HG02588 (cell line): ENCODE measurements at regions not wholly inside any gene's neighbourhood (a gene's known extent, or its start where the extent isn't known, plus 50 kb on each side); places are given as distances from the start of the nearest gene placed in this dataset.

Source experiments
- ATAC-seq: cut with Tn5 transposase; IDR thresholded peaks from one replicate; pipeline ENCODE4 v1.9.1; 2021; ENCODE audit warnings: mild to moderate bottlenecking, moderate library complexity; ENCODE audit not compliant: unreplicated experiment

GRCh38 chr2:111219285-111219684, 98.6 kb downstream of the BCL2L11 start:
- peak; percentile 92 for ATAC-seq

- no peak for ATAC-seq
Measured at GRCh38 chr2:111219734-111220505, 99.2 kb downstream of the BCL2L11 start.

DNA sequence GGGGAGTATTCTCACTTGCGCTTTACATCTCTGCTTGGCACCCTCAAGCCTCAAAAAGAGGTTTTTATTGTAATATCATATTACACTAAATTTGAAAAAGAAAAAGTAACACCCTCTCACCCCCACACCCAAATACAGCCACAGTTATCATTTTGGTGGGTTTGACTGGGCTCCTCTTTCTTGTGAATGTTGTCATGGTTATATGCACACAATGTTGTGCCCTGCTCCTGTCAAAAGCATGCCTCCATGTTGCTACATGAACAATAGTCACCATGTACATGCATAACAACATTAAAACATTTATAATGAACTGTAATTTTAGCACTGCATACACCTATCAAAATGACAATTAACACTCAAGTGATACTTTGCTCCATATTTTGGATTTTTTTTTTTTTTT, 100.2 kb downstream of the BCL2L11 start:
- ATAC-seq: no peak

DNA sequence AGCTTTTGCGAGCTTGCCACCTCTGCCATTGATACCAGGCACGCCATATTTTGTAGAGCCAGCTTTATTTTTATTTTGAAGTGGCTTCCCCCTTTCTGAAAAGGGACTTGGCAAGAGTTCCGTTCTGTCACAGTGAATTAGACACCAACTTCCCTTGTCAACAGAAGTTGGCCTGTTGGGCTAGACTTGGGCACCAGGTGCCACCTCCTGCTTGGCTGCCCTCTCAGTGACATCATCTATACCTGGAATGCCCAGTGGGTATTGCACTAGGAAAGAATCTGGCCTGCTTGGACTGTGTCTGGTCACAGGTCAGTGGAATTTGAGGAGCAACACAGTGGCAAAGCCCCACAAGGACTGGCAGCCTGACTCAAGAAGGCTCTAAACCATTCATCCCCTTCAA, 101.0 kb downstream of the BCL2L11 start:
- no peak for ATAC-seq

- no peak for ATAC-seq
Measured at GRCh38 chr2:111222204-111222866, 101.6 kb downstream of the BCL2L11 start.

DNA sequence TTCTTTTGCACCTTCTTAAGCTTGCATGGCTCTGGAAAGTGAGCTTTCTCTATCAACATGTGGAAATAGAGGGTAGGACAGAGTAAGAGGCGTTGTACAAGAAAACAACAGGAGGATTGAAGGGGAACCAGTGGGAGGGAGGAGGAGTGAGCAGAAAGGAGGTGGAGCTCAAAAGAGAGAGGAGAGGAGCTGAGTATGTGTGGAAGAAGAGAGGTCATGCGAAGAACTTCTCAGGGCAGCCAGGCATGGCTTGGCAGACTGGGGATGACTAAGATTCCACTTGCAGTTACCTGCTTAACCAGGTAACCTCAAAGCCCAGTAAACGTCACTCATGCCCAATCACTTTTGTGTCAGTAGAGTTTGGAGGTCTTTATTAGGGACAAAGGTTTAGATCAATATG, 105.1 kb downstream of the BCL2L11 start:
- no peak for ATAC-seq

DNA sequence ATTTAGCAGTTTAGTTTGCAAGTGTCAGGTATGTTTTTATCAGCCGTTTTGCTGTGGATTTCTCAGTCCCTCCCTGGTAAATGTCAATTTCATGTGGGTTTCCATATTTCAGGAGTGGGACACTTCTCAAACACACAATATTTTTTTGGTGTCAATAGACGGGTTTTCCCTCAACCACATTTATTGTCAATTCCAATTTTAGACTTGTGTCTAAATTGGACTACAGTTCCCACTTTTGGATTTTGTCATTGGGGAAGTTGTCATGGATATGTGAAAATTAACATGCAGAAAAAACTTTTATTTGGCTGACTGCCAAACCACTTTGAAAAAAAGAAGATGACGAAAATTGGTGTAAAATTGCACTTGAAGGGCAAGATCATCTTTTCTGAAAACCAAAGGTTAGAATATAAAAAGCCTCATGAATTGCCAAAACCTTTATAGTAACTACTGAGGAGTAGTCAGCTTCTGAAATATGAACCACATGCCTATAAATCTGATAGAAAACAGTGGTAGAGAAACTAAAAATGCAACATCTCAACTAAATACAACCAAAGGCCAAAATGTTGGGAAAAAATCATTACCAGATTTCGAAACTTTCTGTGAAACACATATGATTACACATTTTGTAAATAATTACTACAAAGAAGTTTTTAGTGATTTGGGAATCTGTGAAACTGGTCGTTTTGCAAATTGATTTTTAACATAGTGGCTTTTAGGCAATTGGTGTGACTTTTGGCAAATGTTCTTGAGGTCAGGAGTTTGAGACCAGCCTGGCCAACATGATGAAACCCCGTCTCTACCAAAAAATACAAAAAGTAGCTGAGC, 106.4 kb downstream of the BCL2L11 start:
- ATAC-seq: no peak

- no peak for ATAC-seq
Measured at GRCh38 chr2:111227716-111228141, 107.0 kb downstream of the BCL2L11 start.

DNA sequence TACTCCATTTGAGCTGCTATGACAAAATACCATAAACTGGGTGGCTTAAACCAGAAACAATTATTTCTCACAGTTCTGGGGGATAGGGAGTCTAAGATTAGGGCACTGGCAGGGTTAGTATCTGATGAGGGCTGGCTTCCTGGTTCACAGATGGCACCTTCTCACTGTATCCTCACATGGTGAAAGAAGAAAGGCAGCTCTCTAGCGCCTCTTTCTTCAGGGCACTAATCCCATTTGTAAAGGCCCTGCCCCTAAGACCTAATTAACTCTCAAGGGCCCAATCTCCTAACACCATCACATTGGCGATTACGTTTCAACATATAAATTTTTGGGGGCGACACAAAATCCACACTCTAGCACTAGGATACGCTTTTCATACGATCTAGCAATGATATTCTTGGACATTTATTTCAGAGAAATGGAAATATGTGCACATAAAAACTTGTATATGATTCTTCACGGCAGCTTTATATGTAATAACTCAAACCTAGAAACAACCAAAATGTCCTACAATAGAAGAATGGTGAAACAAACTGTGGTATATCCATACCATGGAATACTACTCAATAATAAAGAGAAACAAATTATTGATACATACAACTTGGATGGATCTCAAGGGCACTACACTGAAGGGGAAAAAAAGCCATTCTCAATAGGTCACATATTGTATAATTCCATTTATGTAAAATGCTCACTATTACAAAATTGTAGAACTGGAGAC, 111.0 kb downstream of the BCL2L11 start:
- no peak for ATAC-seq

GRCh38 chr2:111235192-111236015, 114.7 kb downstream of the BCL2L11 start:
- no peak for ATAC-seq

GRCh38 chr2:111236025-111236424, 115.3 kb downstream of the BCL2L11 start:
- no peak for ATAC-seq

GRCh38 chr2:111238296-111238695, 117.6 kb downstream of the BCL2L11 start:
- no peak for ATAC-seq

GRCh38 chr2:111239107-111239506, 118.4 kb downstream of the BCL2L11 start:
- ATAC-seq: peak; percentile 80

DNA sequence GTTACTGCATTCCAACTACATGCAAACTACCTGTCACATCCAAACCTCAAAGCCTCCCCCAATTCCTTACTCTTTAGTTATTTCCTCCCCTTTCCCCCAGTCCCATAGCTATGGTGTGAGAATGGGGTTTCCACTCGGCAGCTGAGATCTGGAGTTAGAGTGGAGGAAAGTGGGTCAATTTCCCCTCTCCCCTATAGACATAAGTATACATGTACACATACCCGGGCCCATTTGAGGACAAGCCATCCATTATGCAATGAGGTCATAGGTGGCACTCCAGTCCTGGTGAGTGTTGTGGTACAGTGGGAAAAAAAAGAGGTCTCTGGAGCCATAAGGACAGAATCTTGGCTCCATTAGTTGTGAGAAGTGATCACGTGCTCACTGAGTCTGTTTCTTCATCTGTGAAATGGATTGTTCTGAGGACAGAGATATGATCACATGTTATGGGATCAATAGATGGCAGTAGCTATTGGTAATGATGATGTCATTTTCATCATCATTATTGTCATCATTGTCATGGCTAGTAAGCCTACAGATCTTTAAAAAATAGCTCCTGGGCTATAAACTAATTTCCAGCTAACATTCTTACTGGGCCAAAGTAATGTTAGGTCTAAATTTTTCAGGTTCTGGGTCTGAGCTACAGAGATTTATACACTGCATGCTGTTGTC, 119.0 kb downstream of the BCL2L11 start:
- no peak for ATAC-seq

GRCh38 chr2:111243295-111243694, 122.6 kb downstream of the BCL2L11 start:
- ATAC-seq: no peak

GRCh38 chr2:111244864-111245263, 124.2 kb downstream of the BCL2L11 start:
- no peak for ATAC-seq

DNA sequence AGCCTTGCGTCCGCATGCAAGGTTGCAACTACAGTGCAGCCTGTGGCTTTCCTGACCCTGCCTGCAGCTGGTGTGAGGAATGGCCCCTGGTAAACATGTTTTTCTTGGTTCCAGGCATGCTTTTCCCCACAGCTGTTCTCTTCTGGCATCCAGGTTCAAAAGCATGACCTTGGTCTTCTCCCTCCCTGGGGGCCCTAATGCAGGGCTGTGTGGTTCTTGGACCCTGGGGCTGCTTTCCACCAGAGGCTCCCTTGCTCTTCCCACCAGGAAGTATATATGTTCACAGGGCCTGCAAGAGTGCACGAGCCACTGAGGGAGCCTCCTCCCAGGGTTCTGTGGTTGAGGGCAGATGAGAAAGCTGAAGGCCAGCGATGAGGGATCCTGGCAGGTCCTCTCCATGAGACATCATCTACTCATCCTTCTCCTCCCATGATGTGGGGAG, 125.9 kb downstream of the BCL2L11 start:
- no peak for ATAC-seq

DNA sequence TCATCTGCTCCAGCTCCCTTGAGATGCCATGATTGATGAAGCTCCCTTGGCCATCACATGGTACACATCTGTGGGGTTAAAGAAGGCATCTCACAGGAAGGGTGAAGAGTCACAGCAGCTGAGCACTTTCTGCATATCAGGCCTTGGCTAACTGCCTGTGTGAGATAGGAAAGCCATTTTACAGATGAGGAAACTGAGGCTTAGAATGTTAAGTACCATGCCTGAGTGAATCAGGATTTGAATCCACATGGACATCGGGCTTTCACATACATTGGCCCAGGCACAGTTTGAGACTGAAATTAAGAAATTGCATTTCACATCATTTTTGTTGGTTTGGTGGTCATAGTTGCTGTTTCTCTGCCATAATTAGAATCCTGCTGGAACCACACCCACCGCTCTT, 126.8 kb downstream of the BCL2L11 start:
- ATAC-seq: no peak

GRCh38 chr2:111249806-111250205, 129.1 kb downstream of the BCL2L11 start:
- no peak for ATAC-seq
